ENCODE measurements at regions not wholly inside any gene's neighbourhood (a gene's known extent, or its start where the extent isn't known, plus 50 kb on each side); places are given as distances from the start of the nearest gene placed in this dataset.

DNA sequence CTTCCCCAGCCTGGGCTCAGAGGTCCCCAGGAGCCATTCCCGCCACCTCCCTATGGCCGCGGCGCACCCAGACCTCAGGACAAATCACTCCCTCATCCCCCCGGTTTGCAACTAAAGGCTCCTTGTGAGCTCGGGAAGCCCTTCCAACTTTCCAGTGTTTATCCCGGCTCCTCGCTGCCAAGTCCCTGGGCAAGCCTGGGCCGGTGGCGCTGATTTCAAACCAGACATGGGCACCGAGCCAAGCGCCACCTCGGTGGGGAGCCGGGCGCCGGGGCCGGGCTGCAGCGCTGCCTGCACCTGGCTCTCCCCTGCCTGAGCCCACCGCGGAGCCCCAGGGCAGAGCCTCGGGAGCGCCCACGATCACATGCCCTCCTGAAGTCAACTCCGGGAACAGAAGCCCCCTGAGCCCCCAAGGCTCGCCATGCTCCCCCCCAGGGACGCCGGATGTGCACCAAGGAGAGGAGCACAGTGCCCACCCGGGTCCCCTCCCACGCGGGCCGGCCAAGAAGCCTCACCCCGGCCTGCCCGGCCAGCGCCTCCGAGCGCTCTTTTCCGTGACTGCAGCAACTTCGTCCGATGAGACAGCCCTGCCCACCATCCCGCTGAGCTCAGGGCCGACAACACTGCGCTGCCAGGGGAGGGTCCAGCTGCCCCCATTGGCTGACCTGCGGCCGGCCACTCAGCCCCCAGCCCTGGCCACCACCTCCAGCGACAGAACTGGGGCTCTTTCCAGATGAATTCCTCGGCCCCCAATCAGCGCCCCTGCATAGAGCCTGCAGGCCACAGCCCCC, 50.0 kb downstream of the NCOR2 start:
- peak; percentile 97 for DNase-seq

DNA sequence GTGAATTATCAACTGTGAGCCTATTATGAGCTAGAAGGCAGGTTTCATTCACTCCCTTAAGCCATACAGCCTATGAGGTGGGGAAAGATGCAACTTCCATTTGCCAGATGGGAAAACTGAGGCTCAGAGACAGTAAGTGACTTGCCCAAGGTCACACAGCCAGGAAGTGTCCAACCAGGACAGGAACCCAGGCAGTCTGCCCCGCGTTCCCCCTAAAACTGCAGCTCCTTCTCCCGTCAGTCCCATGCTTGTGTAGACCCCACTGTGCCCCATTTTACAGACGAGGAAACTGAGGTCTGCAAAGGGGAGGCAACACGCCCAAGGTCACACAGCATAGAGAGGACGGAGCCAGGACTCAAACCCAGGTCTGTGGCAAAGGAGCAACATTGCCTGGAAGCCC, 50.6 kb downstream of the NCOR2 start:
- no peak for DNase-seq

GRCh38 chr12:124515981-124516380, 51.4 kb downstream of the NCOR2 start:
- no peak for DNase-seq

GRCh38 chr12:124514996-124515932, 52.1 kb downstream of the NCOR2 start:
- no peak for DNase-seq

DNA sequence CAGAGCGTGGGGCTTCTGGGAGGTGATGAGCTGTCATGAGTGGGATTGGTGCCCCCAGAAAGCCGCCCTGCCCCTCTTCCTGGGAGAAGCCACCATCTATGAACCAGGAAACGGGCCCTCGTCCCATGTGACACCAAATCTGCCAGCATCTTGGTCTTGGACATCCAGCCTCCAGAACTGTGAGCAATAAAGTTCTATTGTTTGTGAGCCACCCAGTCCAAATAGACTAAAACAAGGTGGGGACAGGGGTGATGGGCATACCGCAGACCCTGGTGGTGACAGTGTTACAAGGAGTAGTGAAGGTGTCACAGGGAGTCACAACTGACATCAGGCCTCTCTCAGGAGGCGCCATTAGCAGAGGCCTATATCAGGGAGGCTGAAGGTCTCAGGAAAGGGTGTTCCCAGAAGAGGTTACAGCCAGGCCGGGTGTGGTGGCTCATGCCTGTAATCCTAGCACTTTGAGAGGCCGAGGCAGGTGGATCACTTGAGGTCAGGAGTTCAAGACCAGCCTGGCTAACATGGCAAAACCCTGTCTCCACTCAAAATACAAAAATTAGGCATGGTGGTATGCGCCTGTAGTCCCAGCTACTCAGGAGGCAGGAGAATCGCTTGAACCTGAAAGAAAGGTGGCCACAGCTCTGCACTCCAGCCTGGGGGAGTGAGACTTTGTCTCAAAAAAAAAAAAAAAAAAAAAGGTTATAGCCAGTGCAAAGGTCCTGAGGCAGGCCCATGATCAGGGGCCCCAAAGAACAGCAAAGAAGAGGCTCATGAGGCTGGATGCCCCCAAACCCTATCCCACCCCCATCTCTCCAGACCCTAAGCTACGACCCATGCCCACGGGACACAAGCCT, 53.0 kb downstream of the NCOR2 start:
- no peak for DNase-seq

GRCh38 chr12:124513297-124513867, 54.0 kb downstream of the NCOR2 start:
- DNase-seq: no peak

DNA sequence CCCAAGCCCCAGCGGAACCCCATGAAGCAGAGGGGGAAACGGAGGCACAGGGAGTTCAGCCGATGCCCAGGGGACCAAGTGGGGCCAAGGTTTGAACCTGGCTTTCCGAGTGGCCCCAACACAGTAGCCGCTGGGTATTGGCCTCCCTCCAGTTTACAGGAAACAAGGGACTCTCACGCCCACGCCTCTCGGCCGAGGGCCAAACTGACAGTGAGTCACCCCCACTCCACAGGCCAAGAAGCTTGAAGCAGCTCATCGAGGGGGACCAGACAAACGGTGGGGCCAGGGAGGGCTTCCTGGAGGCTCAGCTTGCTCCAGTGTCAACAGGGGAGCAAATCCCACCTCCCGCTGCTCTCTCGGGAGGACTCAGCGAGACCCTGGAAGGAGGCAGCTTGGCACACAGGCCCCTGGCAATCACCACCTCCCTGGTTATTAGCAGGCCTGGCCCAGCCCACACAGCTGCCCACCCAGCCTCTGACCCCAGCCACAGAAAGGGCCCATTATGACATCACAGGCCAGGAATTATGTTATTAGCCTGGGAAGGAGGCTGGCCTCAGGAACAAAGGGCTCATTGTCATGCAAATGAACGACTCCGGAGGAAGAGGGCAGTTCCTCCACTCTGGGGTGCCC, 54.6 kb downstream of the NCOR2 start:
- DNase-seq: peak; percentile 37

- no peak for DNase-seq
Measured at GRCh38 chr12:124511259-124511985, 56.0 kb downstream of the NCOR2 start.

DNA sequence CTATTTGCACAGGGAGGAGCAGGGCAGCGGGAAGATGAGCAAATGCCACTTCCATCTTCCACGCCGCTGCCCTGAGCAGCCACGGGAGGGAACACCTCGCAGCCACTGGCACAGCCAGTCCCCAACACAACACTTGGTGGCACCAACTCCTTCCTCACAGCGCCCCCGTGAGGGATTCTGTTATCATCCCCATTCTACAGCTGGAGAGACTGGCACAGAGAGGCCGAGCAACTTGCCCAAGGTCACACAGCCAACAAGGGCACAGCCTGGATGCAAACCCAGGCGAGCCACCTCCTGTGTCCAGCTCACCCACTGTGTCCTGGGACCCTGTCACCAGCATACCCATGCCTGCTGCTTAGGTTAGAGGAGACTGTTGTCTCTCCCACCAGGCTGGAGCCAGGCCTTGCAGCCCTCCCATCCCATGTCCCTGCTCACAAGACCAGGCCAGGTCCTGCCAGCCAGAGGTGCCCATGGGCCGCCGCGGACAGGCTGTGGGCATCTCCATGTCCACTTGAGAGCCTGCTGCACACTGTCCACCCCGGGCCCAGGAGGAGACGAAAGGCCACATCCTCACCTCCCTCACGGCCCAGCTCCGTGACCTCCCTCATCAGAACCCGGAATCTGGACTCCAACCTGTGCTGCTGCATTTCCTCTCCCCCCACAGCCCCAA, 57.0 kb downstream of the NCOR2 start:
- no peak for DNase-seq

DNA sequence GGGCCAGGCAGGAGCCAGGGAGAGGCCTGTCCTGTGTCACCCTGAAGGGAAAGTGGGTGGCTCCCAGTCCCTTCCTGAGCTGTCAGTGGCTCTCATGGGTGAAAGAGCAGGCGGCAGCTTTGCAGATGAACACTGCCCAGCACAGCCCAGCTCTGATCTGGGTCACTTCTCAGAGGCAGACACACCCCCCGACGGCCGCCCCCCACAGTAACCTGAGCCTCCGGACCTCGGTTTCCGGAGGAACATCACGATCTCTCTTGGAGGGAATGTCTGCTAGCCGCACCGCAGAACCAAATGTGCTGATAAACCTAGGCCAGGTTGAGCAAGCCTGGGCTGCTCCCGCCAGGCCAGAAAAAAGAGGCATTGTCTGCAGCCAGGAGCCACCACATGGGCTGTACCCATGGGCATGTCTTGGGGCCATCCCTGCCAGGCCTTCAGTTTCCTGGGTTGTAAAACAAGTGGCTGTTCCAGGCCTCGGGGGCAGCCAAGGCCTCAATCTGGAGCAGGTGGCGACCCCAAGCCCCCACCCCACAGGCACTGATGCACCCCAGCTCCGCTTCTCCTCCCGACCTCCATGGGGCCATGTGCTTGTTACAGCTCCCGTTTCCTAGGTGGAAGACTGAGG, 57.6 kb downstream of the NCOR2 start:
- no peak for DNase-seq

GRCh38 chr12:124509300-124509675, 58.1 kb downstream of the NCOR2 start:
- no peak for DNase-seq

- DNase-seq: no peak
Measured at GRCh38 chr12:124508381-124509079, 58.9 kb downstream of the NCOR2 start.

GRCh38 chr12:124507188-124508109, 60.0 kb downstream of the NCOR2 start:
- DNase-seq: no peak

- no peak for DNase-seq
Measured at GRCh38 chr12:124506832-124507153, 60.6 kb downstream of the NCOR2 start.

DNA sequence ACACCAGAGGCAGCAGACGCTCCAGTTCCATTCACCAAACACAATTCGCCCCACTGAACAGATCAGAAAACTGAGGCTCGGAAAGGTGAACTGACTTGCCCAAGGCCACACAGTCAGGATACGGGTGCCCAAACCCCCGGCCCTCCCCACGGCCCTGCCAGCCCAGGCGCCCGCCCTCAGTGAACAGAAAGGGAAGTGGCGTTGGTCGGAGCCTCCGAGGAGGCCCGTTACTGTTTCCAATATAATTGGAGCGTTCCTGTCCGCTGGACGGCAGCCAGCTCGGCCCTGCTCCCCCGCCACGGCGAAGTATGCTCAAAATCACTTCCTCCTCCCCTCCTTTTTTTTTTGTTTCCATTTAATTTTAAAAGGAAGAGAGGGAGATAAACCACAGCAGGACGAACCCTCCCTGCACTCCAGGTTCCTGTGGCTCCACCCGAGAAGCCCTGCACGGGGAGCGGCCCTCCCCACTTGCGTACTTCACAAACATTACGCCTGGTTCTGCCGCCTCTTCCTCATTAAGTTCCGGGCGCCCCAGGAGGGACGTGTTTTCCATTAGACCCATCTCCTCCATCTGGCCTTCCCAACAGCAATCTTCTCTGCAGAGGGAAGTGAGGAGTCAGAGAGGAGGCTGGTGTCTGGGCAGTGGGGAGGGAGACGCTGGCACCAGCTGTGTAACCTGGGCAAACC, 61.1 kb downstream of the NCOR2 start:
- no peak for DNase-seq

GRCh38 chr12:124505001-124505818, 62.2 kb downstream of the NCOR2 start:
- no peak for DNase-seq

All from NCI-H1105 (cell line).